GM21786 (cell line): ENCODE measurements at regions not wholly inside any gene's neighbourhood (a gene's known extent, or its start where the extent isn't known, plus 50 kb on each side); places are given as distances from the start of the nearest gene placed in this dataset.

Experiments
- ATAC-seq: cut with Tn5 transposase; IDR thresholded peaks from one replicate; pipeline ENCODE4 v1.9.1; 2021; ENCODE audit not compliant: unreplicated experiment

- ATAC-seq: no peak
These were observed 172.6 kb upstream of the RAI14 start for GRCh38 chr5:34483442-34484033.

- ATAC-seq: no peak
These were observed 171.8 kb upstream of the RAI14 start for GRCh38 chr5:34484216-34484920.

GRCh38 chr5:34485768-34486030, 170.4 kb upstream of the RAI14 start:
- no peak for ATAC-seq

- ATAC-seq: no peak
These were observed 169.8 kb upstream of the RAI14 start for GRCh38 chr5:34486160-34486848.

- ATAC-seq: no peak
These were observed 169.3 kb upstream of the RAI14 start for GRCh38 chr5:34486849-34487158.

- no peak for ATAC-seq
These were observed 168.8 kb upstream of the RAI14 start for GRCh38 chr5:34487159-34487879.

GRCh38 chr5:34487956-34488355, 168.2 kb upstream of the RAI14 start:
- no peak for ATAC-seq

- no peak for ATAC-seq
These were observed 167.1 kb upstream of the RAI14 start for GRCh38 chr5:34488984-34489383.

GRCh38 chr5:34490506-34491250, 165.4 kb upstream of the RAI14 start:
- no peak for ATAC-seq

- no peak for ATAC-seq
These were observed 164.9 kb upstream of the RAI14 start for GRCh38 chr5:34491251-34491620.

- ATAC-seq: no peak
These were observed 161.9 kb upstream of the RAI14 start for GRCh38 chr5:34494111-34494755.

GRCh38 chr5:34495178-34495577, 160.9 kb upstream of the RAI14 start:
- no peak for ATAC-seq

GRCh38 chr5:34496260-34496691, 159.9 kb upstream of the RAI14 start:
- ATAC-seq: no peak

GRCh38 chr5:34496701-34497469, 159.2 kb upstream of the RAI14 start:
- ATAC-seq: no peak

- ATAC-seq: no peak
These were observed 158.7 kb upstream of the RAI14 start for GRCh38 chr5:34497470-34497808.

GRCh38 chr5:34498572-34498971, 157.6 kb upstream of the RAI14 start:
- ATAC-seq: no peak

- ATAC-seq: peak; percentile 95
These were observed 157.0 kb upstream of the RAI14 start for GRCh38 chr5:34499001-34499734.

- no peak for ATAC-seq
These were observed 155.8 kb upstream of the RAI14 start for GRCh38 chr5:34500236-34500847.

- no peak for ATAC-seq
These were observed 155.1 kb upstream of the RAI14 start for GRCh38 chr5:34501016-34501415.
